Stimulated activated CD8-positive, alpha-beta memory T cell treated with anti-CD3 and anti-CD28 coated beads, Interleukin-15, amount 100 ng/mL, for 1 hour (primary cell): ENCODE measurements at regions not wholly inside any gene's neighbourhood (a gene's known extent, or its start where the extent isn't known, plus 50 kb on each side); places are given as distances from the start of the nearest gene placed in this dataset.
"Not testable (repeated sequence)": the region's sequence is repeated elsewhere in the genome, so short reads cannot be mapped to it uniquely, and the experiment has no call there.

Source experiments
- DNase-seq: peaks from one replicate; pipeline ENCODE4 v3.0.0-alpha.2; 2020; ENCODE audit warnings: low read depth

DNA sequence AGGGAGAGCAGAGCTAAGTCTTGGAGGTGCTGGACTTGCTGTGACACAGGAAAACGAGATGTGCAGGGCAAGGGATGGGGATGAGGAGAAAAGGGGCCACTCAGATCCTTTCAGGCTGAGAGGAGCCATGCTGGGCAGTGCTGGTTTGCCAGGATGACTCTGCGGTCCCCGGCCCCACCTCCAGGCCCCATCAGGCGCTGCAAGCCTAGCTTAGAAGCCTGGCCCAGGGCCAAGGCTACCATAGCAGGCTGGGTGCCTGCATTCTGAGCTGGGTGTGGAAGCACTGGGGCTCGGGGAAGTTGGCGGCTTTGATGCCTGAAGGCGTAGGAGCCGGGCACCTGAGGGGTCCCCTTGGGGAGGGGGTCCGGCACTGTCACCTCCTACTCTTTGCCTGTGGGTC, 341.2 kb upstream of the USP9Y start:
- no peak for DNase-seq

DNA sequence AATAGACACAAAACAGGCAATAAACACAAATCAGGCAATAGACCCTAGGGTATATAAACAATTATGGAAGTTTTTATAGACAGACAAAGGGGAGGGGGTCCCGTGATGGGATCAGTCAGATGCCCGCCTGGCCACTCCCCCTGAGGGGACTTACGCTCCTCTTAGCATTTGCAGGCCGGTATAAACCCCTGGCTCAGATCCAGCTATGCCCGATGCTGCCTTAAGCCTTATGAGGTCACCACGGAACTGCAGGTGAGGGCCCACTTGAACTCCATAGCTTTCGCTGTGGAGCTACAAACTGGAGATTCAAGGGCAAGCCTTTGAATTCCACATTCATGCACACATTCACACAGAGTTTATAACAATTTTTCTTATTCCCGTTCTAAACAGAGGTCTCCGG, 340.5 kb upstream of the USP9Y start:
- DNase-seq: no peak

DNA sequence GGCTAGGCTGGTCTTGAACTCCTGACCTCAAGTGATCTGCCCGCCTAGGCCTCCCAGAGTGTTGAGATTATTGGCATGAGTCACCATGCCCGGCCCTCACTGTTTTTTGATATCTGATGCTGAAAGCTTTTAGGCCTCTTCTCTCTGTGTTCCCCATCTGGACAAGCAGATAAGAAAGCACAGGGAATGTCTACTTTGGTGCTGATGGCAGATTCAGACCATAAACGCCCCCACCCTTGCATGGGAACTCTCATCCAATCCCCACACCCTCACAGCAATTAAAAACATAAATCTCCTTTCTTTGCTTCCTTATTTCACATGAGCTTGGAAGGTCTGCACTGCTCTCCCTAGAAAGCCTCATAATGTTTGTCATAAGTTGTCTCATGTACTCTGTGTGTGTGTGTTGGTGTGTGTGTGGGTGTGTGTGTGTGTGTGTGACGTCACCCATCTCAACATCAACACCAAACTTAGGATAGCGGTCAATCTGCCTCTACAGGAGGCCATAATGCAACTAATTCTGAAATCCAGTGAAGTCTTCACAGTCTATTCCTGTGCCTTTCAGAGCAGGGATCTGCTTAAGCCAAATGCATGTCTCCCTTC, 335.6 kb upstream of the USP9Y start:
- DNase-seq: no peak

DNA sequence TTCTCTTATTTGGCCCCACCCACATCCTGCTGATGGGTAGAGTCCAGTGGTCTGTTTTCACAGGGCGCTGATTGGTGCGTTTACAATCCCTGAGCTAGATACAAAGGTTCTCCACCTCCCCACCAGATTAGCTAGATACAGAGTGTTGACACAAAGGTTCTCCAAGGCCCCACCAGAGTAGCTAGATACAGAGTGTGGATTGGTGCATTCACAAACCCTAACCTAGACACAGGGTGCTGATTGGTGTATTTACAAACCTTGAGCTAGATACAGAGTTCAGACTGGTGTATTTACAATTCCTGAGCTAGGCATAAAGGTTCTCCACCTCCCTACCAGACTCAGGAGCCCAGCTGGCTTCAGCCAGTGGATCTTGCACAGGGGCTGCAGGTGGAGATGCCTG, 326.4 kb upstream of the USP9Y start:
- DNase-seq: not testable (repeated sequence)

DNA sequence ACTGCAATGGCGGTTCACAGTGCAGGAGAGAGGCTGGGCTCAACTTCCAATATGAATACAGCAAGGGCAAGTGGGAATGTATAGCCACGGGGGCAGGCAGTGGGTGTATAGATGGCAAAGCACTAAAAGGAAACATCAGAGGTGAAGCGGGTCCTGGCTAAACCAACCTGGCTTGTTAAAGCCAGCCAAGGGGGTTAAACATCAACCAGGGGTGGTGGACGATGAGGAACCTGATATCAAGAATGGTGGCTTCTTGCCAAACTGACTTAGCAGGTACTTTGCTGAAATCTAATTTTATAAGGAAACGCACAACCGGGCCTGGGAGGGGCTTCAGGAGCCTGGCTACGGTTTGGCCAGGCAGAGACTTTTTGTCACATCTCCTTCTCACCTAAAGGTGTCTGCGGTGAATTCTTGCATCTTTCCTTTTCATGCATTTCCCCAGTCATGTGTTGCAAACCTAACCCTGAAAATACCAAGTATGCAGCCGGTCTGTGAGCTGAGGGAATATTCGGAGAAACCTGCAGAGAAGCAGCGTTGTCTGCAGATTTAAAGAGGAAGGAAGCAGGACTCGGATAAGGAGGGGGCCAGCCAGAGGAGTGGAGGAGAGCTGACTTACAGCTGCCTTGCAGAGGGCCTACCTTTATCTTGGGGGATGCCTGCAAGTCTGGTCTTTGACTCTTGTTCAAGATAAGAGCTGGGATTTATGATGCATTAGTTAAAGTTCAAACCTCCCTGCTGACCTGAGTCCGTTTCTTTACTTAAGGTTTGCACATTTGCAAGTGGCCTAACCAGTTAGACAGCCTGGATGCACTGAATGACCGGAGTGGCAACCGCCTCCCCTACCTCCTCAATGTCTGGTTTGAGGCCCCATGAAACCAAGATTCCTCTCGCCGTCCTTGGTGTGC, 309.1 kb upstream of the USP9Y start:
- DNase-seq: not testable (repeated sequence)

DNA sequence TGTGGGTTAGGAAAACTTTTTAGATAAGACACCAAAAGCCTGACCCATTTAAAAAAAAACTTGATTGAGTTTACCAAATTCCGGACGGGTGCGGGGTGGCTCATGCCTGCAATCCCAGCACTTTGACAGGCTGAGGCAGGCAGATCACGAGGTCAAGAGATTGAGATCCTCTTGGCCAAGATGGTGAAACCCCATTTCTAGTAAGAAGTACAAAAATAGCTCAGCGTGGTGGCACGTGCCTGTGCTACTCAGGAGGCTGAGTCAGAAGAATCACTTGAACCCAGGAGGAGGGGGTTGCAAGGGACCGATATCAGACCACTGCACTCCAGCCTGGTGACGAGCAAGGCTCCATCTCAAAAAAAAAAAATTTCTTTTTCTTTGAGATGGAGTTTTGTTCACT, 307.8 kb upstream of the USP9Y start:
- no peak for DNase-seq

DNA sequence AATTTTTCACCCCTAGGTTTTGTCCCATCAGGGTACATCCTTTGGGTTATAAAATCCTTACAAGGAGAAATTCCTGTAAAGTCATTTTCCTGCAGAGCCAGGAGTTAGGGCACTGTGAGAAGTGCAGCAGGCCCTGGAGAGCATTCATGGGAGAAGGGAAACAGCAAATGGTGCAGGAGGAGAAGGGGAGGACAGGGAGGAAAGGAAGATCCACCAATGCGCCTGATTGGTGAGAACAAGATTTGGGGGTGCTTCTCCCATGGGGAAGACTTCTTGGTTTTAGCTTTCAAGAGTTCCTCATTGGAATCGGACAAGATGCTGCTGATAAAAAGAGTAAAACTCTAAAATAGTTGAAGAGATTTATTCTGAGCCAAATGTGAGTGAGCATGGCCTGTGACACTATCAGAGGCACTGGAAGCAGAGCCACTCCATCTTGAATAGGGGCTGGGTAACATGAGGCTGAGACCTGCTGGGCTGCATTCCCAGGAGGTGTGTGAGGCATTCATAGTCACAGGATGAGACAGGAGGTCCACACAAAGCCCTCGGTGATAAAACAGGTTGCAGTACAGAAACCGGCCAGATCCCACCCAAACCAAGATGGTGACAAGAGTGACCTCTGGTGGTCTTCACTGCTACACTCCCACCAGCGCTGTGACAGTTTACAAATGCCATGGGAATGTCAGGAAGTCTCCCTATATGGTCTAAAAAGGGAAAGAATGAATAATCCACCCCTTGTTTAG, 305.5 kb upstream of the USP9Y start:
- not testable (repeated sequence) for DNase-seq

DNA sequence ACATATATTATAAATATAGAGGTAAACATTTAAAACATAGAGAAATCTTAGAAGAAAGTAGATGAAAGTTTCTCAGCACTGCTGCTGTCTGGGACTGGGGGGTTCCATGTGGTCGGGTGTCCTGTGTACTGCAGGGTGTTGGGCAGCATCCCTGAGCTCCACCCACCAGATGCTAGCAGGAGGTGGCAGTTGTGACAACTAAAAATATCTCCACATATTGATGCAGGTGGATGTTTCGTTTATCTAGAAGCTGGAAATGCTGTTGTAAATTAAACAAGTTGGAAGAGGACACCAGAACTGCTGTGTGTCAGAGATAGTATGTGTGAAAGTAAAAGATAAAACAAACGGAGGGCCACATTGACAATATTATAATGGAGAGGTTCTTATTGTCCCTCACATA, 297.1 kb upstream of the USP9Y start:
- DNase-seq: no peak

DNA sequence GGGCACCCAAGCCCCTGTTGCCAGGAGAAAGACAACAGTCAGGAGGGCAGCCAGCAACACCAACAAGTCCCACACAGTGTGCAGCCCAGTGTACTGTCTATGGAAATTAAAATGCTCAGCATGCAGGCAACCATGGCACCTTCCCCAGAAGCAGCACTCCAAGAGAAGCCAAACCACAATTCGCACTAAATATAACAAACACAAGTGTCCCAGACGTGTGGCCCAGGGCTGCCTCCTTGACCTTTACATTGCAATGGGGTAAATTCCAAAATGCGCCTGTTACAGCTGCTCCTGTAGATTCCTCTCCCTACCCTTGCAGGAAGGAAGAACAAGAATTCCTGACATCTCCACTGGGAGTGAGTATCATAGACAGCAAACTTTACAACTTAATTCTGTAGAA, 292.8 kb upstream of the USP9Y start:
- DNase-seq: no peak

DNA sequence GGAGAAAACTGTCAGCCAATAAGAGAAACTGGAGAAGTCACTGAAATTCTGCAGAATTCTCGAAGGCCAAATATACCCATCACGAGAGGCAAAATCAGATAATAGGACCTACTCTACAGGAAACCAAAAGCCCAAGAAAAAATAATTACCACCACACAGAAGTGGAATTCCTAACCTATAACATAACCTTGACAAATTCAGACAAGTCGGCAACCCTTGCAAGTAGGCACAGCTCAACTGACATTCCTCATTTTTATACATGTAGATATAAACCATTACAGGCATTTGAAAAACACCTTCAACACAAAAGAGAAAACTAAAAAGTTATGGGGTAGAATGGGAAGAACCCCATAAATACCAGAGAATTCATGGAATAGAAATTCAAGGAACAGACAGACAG, 290.3 kb upstream of the USP9Y start:
- no peak for DNase-seq

DNA sequence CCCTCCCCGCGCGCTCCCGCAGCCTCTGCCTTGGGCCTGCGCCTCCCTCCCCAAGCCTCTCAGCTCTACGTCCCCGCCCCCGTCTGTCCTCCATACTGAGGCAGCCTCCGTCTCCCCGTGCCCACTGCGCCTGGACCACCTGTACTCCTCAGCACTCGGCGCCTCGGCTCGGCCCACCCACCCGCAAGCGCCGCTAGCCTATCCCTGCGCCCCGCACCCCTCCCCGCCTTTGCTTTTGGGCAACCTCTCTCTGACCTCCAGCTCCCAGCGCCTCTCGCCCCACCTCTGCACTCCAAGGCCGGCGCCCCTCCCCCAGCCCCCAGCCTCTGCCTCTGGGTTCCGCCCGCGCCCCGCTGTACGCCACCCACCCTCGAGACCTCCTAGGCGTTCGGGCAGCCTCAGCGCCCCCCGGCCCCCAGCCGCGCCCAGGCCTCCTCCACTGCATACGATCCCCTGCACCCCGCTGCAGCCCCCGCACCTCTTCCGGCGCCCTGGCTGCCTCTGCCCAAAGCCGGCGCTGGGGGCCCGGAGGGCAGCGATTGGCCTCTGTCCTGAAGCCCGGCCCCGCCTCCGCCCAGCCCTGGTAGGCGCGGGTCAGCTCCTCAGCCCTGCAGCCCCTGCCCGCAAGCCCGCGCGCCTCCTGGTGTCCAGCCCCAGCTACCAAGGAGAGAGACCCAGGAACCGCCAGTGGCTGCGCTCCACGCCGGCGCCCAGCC, 279.8 kb upstream of the USP9Y start:
- DNase-seq: no peak

DNA sequence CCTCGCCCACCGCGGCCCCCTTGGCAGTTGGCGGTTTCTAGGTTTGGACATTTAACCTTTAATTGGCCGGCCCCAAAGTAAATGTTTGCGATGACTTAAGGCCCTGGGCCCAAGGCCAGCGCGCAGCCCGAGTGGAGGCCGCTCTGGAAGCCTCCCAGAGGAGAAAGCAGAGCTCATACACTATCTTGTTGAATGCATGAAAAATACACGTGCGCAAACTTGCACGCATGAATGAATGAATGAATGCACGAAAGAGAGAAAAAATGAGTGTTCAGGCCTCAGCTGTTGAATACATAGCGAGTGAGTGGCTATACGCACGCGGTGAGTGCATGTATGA, 279.3 kb upstream of the USP9Y start:
- DNase-seq: no peak

DNA sequence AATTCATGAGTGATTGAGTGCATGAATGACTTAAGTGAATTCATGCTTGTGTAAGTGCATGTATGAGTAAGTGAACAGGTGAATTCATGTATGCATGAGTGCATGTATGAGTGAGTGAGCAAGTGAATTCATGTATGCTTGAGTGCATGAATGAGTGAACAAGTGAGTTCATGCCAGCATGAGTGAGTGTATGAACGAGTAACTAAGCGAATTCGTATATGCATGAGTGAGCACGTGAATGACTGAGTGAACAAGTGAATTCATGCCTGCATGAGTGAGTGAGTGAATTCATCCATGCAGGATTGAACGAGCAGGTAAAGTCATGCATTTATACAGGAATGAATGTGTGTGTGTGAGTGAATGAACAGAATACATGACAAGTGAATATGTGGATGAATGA, 278.5 kb upstream of the USP9Y start:
- DNase-seq: no peak

DNA sequence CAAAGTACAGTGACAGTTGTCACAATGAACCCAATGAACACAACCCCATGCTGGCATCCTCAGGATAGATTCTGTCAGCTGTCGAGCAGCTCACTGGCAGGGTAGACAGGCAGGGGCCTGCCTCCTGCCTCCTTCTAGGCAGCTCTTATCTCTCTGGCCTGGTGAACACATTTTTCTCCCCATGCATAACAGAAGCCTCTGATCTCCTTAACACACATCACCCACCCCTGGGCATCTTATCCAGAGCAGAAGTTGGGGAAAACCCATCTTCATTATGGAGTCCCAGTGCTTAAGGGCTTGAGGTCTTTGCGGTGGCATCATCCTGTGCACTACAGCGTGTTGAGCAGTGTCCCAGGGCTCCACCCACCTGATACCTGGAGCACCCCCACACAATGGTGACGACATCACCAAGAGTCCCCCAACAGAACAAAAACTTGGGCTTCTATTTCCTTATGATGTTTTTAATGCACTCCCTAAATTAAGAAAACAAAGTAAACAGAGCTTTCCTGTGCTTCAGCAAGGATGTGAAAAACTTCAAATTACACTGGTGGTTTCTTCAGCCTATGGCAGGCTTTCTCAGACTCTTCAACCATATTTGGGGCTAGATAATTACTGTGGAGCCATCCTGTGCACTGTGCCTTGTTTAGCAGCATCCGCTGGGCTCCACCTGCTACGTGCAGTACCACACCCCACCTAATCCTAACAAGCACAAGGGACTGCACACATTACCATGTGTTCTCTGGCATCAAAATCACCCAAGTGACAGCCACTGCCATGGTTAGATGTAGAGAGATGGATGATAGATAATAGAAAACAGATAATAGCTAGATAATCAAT, 277.4 kb upstream of the USP9Y start:
- no peak for DNase-seq

DNA sequence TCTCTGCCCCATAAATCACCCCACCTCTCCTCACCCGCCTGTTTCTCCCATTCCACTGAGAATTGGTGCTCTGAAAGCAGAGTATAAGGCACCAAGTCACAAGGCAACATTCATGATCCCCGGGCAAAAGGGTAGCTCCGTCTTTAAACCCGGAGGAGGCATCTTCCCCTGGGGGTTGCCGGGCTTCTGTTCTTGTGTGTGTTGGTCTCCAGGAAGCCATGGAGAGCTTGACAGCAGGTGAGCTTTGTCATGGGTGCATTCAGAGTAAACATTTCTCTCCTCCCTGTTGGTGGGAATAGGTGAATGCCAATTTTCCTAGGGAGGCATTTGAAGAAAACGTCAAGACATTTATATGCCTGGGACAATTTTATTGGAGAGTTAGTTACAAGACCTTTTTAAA, 275.5 kb upstream of the USP9Y start:
- DNase-seq: no peak

DNA sequence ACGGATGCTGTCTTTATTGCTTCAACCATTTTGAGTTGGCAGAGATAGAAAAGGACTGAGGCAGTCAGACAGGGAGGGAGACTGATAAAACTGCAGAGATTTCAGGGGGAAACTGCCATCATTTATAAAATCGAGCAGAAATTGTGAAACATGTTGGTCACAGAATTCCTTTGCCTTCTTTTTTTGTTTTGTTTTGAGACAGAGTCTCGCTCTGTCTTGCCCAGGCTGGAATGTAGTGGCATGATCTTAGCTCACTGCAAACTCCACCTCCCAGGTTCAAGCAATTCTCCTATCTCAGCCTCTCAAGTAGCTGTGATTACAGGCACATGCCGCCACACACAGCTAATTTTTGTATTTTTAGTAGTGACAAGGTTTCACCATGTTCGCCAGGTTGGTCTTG, 273.7 kb upstream of the USP9Y start:
- DNase-seq: no peak

DNA sequence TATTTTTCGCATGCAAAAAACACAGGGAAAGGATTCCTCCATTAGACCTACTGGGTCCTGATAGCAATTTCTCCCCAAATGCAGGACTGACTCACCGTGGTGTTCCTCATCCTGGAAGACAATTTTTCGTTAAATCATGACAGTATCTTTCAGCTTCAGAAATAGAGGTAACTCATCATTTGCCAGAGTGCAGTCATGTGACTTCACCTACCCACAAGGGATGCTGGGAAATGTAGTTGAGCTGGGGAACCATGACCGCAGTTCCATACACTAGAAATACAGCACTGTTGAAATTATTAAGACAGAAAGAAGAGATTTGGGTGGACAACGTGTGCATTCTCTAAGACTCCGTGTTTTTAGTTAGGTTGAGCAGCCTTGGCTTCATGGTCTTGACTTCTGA, 269.5 kb upstream of the USP9Y start:
- no peak for DNase-seq

DNA sequence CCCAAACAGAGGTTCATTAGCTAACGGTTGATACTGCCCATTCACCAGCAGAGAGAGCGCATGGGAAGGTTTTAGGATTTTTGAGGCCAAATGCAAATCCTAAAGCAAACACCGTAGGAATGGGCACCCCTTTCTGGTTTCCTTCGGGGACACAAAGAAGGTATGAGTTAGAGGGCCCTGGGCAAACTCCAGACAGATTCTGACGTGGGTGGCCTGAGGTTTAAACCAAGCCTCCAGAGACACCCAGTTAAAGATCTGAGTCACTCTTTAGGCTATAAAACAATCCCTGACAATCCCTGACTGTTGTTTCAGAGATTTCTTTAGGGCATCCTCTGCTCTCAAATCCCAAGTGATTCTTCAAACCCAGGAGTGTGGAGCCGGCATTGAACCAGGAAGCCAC, 262.2 kb upstream of the USP9Y start:
- not testable (repeated sequence) for DNase-seq

DNA sequence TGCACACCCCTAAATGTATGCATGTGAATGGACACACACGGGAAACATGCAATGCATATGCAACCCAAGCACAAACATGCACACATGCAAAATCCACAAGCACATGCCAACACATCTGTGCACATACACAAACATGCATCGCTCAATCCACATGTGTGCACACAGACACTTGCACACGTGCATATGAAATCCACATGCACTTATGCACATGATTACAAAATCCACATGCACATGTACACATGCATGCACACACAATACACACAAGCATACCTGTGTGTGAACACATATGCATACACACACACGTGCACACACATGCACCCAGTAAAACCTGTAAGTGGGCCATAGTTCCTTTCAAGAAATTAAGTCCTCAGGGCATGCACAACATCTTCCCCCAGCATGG, 256.8 kb upstream of the USP9Y start:
- DNase-seq: no peak

DNA sequence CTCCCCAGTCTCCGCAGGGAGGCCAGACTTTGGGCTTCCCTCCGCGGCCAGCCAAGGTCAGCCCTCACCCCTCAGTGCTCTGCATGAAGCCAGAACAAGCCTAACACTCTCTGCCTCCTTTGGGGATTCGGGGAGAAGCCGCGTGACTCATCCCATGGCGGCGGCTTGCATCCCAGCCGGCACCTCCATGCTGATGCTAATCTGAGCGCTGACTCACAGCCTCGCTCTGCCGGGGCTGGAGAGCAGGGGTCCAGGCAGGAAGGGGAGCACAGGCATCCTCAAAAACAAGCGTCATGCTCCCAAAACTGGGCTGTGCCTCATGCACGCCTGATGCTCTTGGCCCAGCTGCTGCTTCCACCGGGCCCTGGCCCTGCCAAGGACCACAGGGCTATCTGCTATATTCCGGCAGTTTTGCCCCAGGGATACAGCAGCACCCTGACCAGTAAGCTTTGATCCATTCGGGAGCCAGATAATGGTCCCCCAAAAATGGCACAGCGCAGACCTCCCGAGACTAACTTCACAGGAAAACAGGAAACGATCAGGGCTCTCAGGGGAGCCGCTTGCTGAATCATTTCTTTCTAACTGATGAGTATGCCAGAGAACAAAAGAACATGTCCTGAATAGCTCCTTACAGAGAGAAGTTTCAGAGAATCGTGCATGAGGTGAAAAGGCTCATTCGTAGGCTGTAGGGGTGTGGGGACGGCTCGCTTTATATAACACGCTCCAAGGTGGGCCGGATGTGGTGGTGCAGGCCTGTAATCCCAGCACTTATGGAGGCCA, 254.4 kb upstream of the USP9Y start:
- DNase-seq: not testable (repeated sequence)

DNA sequence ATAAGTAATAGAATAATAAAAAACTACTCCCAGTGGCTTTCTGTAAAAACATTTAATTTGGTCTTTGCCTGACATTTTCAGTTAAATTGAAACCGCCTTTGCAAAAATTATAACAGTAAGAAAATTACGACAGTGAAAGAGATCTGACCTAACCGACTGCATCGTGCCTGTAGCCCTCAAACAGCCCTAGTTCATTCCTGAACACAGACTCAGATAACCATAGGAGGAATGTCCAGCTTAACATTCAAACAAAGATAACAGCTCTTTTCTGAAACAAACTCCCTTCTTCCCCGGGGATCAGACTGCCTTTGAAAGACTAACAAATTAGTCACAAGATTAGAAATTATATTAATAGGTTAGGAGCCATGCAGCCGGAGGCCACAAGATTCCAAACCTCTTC, 252.5 kb upstream of the USP9Y start:
- not testable (repeated sequence) for DNase-seq
